HUES48 (cell line): ENCODE measurements at regions not wholly inside any gene's neighbourhood (a gene's known extent, or its start where the extent isn't known, plus 50 kb on each side); places are given as distances from the start of the nearest gene placed in this dataset.
"Not testable (repeated sequence)": the region's sequence is repeated elsewhere in the genome, so short reads cannot be mapped to it uniquely, and the experiment has no call there.

Source experiments
- H3K27ac ChIP-seq: one replicate; pipeline ENCODE4 v1.7.0; 2013; ENCODE audit warnings: low read depth, low read length, inconsistent platforms
- H3K27me3 ChIP-seq: 2 replicates; pipeline ENCODE4 v1.6.1; 2013; ENCODE audit warnings: mild to moderate bottlenecking, low read length; ENCODE audit not compliant: control insufficient read depth, insufficient read depth
- H3K36me3 ChIP-seq: 2 replicates; pipeline ENCODE4 v1.6.1; 2013; ENCODE audit warnings: low read length; ENCODE audit not compliant: control insufficient read depth, insufficient read depth
- H3K4me1 ChIP-seq: 2 replicates; pipeline ENCODE4 v1.6.1; 2013; ENCODE audit warnings: mild to moderate bottlenecking, low read length; ENCODE audit not compliant: control insufficient read depth, insufficient read depth
- H3K4me3 ChIP-seq: 2 replicates; pipeline ENCODE4 v1.5.1; 2013; ENCODE audit warnings: mild to moderate bottlenecking, low read depth, low read length
- H3K9ac ChIP-seq: 2 replicates; pipeline ENCODE4 v1.6.1; 2013; ENCODE audit warnings: mild to moderate bottlenecking, low read depth, low read length, moderate library complexity
- H3K9me3 ChIP-seq: 2 replicates; pipeline ENCODE4 v1.6.1; 2013; ENCODE audit warnings: low read length; ENCODE audit not compliant: control insufficient read depth, insufficient read depth

DNA sequence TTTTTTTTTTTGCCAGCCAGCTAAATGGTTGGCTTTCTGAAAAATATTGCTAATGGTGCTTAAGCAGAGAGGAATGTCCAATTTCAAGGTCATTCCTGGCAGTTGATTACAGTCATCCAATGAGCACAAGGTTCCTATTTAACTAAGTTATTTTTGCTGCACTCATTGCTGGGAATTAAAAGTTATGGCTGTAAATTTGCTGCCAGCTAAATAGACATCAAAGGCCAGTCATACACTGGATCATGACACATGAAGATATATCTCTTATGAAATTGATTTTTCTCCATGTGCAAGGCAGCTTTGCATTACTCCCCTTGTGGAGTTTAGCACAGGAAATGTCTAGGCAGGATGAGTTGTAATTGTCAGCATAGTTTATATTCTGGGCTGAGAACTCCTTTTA lies 1898.4 kb upstream of the CELF4 start:
- H3K9me3 ChIP-seq, result no peaks in the 10 kb centered on the region
- no peaks in the 10 kb centered on the region for H3K27me3 ChIP-seq
- H3K4me1 ChIP-seq, result peaks cover 7% of the 10 kb centered on the region; the same call in 1 of the 2 replicates
- no peak overlapping the region for H3K9ac ChIP-seq
- no peak overlapping the region for H3K4me3 ChIP-seq
- H3K27ac ChIP-seq, result no peak overlapping the region
- H3K36me3 ChIP-seq, result no peaks in the 10 kb centered on the region

- Histone ChIP-seq H3K27ac (no peak overlapping the region), H3K9ac (no peak overlapping the region), H3K4me3 (no peak overlapping the region), H3K27me3 (no peaks in the 10 kb centered on the region), H3K4me1 (peaks cover 7% of the 10 kb centered on the region; the same call in 1 of the 2 replicates), H3K9me3 (no peaks in the 10 kb centered on the region), H3K36me3 (no peaks in the 10 kb centered on the region)
These were observed 1896.8 kb upstream of the CELF4 start for GRCh38 chr18:39462436-39462835.

DNA sequence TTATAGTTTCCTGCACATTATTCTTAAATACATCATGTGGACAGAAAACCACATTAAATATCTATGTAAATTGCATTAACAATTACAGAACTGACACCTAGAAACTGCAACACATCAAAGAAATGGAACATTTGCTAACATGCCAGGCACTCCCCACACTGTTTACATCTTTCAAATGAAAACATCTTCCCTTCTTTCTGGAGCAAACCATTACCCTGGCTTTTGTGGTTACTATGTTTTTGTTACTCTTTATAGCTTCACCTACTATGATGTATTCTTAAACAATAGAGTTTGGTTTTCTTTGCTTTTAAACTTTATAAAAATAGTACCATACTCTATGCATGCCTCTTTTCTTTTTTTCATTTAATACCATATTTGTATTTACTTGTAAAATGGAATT lies 1894.5 kb upstream of the CELF4 start:
- Histone ChIP-seq H3K27me3 (no peaks in the 10 kb centered on the region), H3K27ac (no peak overlapping the region), H3K36me3 (no peaks in the 10 kb centered on the region), H3K4me3 (no peak overlapping the region), H3K9ac (no peak overlapping the region), H3K9me3 (no peaks in the 10 kb centered on the region), H3K4me1 (peaks cover 2% of the 10 kb centered on the region; the same call in 1 of the 2 replicates)

GRCh38 chr18:39455285-39455684 lies 1889.7 kb upstream of the CELF4 start:
- Histone ChIP-seq H3K4me3 (no peak overlapping the region), H3K36me3 (no peaks in the 10 kb centered on the region), H3K4me1 (no peaks in the 10 kb centered on the region), H3K9ac (no peak overlapping the region), H3K27ac (no peak overlapping the region), H3K27me3 (no peaks in the 10 kb centered on the region), H3K9me3 (no peaks in the 10 kb centered on the region)

- H3K4me1 ChIP-seq, result no peaks in the 10 kb centered on the region
- no peaks in the 10 kb centered on the region for H3K9me3 ChIP-seq
- H3K27me3 ChIP-seq, result no peaks in the 10 kb centered on the region
- H3K27ac ChIP-seq, result no peak overlapping the region
- H3K4me3 ChIP-seq, result no peak overlapping the region
- H3K36me3 ChIP-seq, result no peaks in the 10 kb centered on the region
- H3K9ac ChIP-seq, result no peak overlapping the region
These were observed 1889.3 kb upstream of the CELF4 start for GRCh38 chr18:39454866-39455265.

GRCh38 chr18:39453882-39454281 lies 1888.3 kb upstream of the CELF4 start:
- H3K4me1 ChIP-seq, result no peaks in the 10 kb centered on the region
- no peaks in the 10 kb centered on the region for H3K36me3 ChIP-seq
- no peaks in the 10 kb centered on the region for H3K9me3 ChIP-seq
- no peak overlapping the region for H3K9ac ChIP-seq
- H3K27ac ChIP-seq, result no peak overlapping the region
- no peaks in the 10 kb centered on the region for H3K27me3 ChIP-seq
- H3K4me3 ChIP-seq, result no peak overlapping the region

- Histone ChIP-seq H3K9me3 (no peaks in the 10 kb centered on the region), H3K27me3 (no peaks in the 10 kb centered on the region), H3K4me3 (no peak overlapping the region), H3K27ac (no peak overlapping the region), H3K4me1 (no peaks in the 10 kb centered on the region), H3K36me3 (no peaks in the 10 kb centered on the region), H3K9ac (no peak overlapping the region)
These were observed 1887.8 kb upstream of the CELF4 start for GRCh38 chr18:39453356-39453755.

DNA sequence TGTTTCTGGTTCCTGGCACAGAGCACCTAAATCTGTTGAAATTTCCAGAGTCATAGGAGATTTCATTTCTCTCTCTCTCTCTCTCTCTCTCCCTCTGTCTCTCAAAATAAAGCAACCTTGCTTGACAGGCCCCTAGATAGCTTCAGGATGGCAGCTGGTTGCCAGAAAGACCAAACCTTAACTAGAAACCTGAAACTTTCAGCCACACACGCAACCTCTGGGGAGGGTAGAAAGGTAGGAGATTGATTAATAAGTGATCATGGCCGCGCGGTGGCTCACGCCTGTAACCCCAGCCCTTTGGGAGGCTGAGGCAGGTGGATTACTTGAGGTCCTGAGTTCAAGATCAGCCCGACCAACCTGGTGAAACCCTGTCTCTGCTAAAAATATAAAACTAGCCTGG lies 1885.4 kb upstream of the CELF4 start:
- no peaks in the 10 kb centered on the region for H3K36me3 ChIP-seq
- H3K4me3 ChIP-seq, result no peak overlapping the region
- H3K9ac ChIP-seq, result no peak overlapping the region
- no peaks in the 10 kb centered on the region for H3K27me3 ChIP-seq
- no peak overlapping the region for H3K27ac ChIP-seq
- no peaks in the 10 kb centered on the region for H3K4me1 ChIP-seq
- no peaks in the 10 kb centered on the region for H3K9me3 ChIP-seq

- H3K9ac ChIP-seq, result no peak overlapping the region
- no peaks in the 10 kb centered on the region for H3K27me3 ChIP-seq
- no peaks in the 10 kb centered on the region for H3K36me3 ChIP-seq
- no peaks in the 10 kb centered on the region for H3K9me3 ChIP-seq
- no peak overlapping the region for H3K27ac ChIP-seq
- no peaks in the 10 kb centered on the region for H3K4me1 ChIP-seq
- H3K4me3 ChIP-seq, result no peak overlapping the region
These were observed 1884.0 kb upstream of the CELF4 start for GRCh38 chr18:39449566-39449965.

DNA sequence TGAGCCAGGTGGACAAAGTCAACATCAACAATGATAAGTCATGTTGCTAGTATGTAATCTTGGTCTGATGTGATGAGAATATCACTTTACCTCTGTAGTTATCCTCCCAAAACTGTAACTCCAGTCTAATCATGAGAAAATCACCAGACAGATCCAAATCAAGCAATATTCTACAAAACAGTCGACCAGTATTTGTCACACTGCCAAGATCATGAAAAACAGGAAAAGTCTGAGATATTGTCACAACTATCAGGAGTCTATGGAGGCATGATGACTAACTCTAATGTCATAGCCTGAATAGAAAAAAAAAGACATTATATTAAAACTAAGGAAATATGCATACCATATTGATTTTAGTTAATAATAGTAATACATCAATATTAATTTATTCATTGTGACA lies 1883.3 kb upstream of the CELF4 start:
- Histone ChIP-seq H3K36me3 (no peaks in the 10 kb centered on the region), H3K9me3 (no peaks in the 10 kb centered on the region), H3K9ac (no peak overlapping the region), H3K4me3 (no peak overlapping the region), H3K4me1 (no peaks in the 10 kb centered on the region), H3K27me3 (no peaks in the 10 kb centered on the region), H3K27ac (no peak overlapping the region)

- not testable (repeated sequence) for H3K9me3 ChIP-seq, H3K4me3 ChIP-seq, H3K36me3 ChIP-seq, H3K27ac ChIP-seq, H3K9ac ChIP-seq, H3K27me3 ChIP-seq
- H3K4me1 ChIP-seq, result peaks cover 16% of the 10 kb centered on the region; the same call in 1 of the 2 replicates
These were observed 1879.4 kb upstream of the CELF4 start for GRCh38 chr18:39444957-39445356.

GRCh38 chr18:39441648-39442047 lies 1876.0 kb upstream of the CELF4 start:
- Histone ChIP-seq H3K9ac (no peak overlapping the region), H3K36me3 (no peaks in the 10 kb centered on the region), H3K27me3 (no peaks in the 10 kb centered on the region), H3K9me3 (no peaks in the 10 kb centered on the region), H3K27ac (no peak overlapping the region), H3K4me3 (no peak overlapping the region), H3K4me1 (peaks cover 16% of the 10 kb centered on the region; the same call in 1 of the 2 replicates)
